Smooth muscle cell (in vitro differentiated cells): ENCODE measurements at regions not wholly inside any gene's neighbourhood (a gene's known extent, or its start where the extent isn't known, plus 50 kb on each side); places are given as distances from the start of the nearest gene placed in this dataset.
A peak's percentile ranks its signal among the peaks of the same experiment; 100 is the strongest.
"Not testable (repeated sequence)": the region's sequence is repeated elsewhere in the genome, so short reads cannot be mapped to it uniquely, and the experiment has no call there.

Source experiments
- DNase-seq: peaks from one replicate; lab custom pipeline; 2025; ENCODE audit not compliant: unreplicated experiment; lab: John Stamatoyannopoulos, UW
- H2AFZ ChIP-seq: fragments of 200-600 bp; sonication (generic); 2 replicates; pipeline ENCODE4 v1.6.0; 2016; ENCODE audit warnings: antibody characterized with exemption, low read depth, mild to moderate bottlenecking
- H3F3A ChIP-seq: fragments of 200-600 bp; sonication (generic); 2 replicates; pipeline ENCODE4 v1.6.0; 2017; ENCODE audit warnings: antibody characterized with exemption, low read depth
- H3K27ac ChIP-seq: fragments of 200-600 bp; sonication (generic); 2 replicates; pipeline ENCODE4 v1.5.1; 2016; ENCODE audit warnings: low read depth, mild to moderate bottlenecking
- H3K27me3 ChIP-seq: fragments of 200-600 bp; sonication (generic); 2 replicates; pipeline ENCODE4 v1.6.1; 2016; ENCODE audit warnings: low read depth, mild to moderate bottlenecking
- H3K36me3 ChIP-seq: fragments of 200-600 bp; sonication (generic); 2 replicates; pipeline ENCODE4 v1.5.1; 2016; ENCODE audit warnings: low read depth
- H3K4me1 ChIP-seq: fragments of 200-600 bp; sonication (generic); 2 replicates; pipeline ENCODE4 v1.5.1; 2016; ENCODE audit warnings: low read depth
- H3K4me2 ChIP-seq: fragments of 200-600 bp; sonication (generic); 2 replicates; pipeline ENCODE4 v1.6.0; 2016; ENCODE audit warnings: mild to moderate bottlenecking
- H3K4me3 ChIP-seq: fragments of 200-600 bp; sonication (generic); 2 replicates; pipeline ENCODE4 v1.5.1; 2016; ENCODE audit warnings: mild to moderate bottlenecking
- H3K79me2 ChIP-seq: fragments of 200-600 bp; sonication (generic); 2 replicates; pipeline ENCODE4 v1.6.0; 2016; ENCODE audit warnings: low read depth, mild to moderate bottlenecking
- H3K9ac ChIP-seq: fragments of 200-600 bp; sonication (generic); 2 replicates; pipeline ENCODE4 v1.6.0; 2016; ENCODE audit warnings: low read depth
- H3K9me3 ChIP-seq: fragments of 200-600 bp; sonication (generic); replicated peaks from 2 replicates; pipeline ENCODE4 v1.5.1; 2016; ENCODE audit warnings: low read depth
- H4K20me1 ChIP-seq: fragments of 200-600 bp; sonication (generic); 2 replicates; pipeline ENCODE4 v1.6.0; 2016; ENCODE audit warnings: low read depth
- WGBS: methylation state at CpG from one replicate; pipeline ENCODE4 v1.1.7; 2016; ENCODE audit warnings: low lambda C conversion rate; 5-methylcytosine and 5-hydroxymethylcytosine counted together
- TF ChIP-seq, protein P1 (sequence below): fragments of 200-600 bp; sonication (generic); IDR thresholded peaks from 2 replicates; pipeline ENCODE4 v1.5.1; 2017; ENCODE audit warnings: borderline replicate concordance, mild to moderate bottlenecking, antibody characterized with exemption; ENCODE audit not compliant: insufficient read depth, poor library complexity, severe bottlenecking

- Histone ChIP-seq H2AFZ (peak overlapping the region; percentile 57), H3K27ac (peak overlapping the region; percentile 37), H3K9me3 (no peaks in the 10 kb centered on the region), H4K20me1 (no peaks in the 10 kb centered on the region), H3K9ac (no peak overlapping the region), H3K79me2 (no peaks in the 10 kb centered on the region), H3K27me3 (no peaks in the 10 kb centered on the region), H3K4me1 (no peaks in the 10 kb centered on the region), H3K4me3 (no peak overlapping the region), H3F3A (no peaks in the 10 kb centered on the region), H3K4me2 (peak overlapping the region; percentile 30), H3K36me3 (no peaks in the 10 kb centered on the region)
- 93% methylated on average over 2 of the region's 2 CpGs for WGBS
- TF ChIP-seq, protein P1, sequence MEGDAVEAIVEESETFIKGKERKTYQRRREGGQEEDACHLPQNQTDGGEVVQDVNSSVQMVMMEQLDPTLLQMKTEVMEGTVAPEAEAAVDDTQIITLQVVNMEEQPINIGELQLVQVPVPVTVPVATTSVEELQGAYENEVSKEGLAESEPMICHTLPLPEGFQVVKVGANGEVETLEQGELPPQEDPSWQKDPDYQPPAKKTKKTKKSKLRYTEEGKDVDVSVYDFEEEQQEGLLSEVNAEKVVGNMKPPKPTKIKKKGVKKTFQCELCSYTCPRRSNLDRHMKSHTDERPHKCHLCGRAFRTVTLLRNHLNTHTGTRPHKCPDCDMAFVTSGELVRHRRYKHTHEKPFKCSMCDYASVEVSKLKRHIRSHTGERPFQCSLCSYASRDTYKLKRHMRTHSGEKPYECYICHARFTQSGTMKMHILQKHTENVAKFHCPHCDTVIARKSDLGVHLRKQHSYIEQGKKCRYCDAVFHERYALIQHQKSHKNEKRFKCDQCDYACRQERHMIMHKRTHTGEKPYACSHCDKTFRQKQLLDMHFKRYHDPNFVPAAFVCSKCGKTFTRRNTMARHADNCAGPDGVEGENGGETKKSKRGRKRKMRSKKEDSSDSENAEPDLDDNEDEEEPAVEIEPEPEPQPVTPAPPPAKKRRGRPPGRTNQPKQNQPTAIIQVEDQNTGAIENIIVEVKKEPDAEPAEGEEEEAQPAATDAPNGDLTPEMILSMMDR: no peak
- DNase-seq: no peak
Measured at GRCh38 chr2:82339805-82340204, 2035.3 kb upstream of the LRRTM1 start.

- Histone ChIP-seq H3K4me3 (no peak overlapping the region), H3K9ac (no peak overlapping the region), H3K27me3 (no peaks in the 10 kb centered on the region), H3K4me1 (peaks cover 2% of the 10 kb centered on the region), H3K36me3 (no peaks in the 10 kb centered on the region), H3K9me3 (no peaks in the 10 kb centered on the region), H4K20me1 (no peaks in the 10 kb centered on the region), H2AFZ (no peak overlapping the region), H3K4me2 (no peak overlapping the region), H3F3A (no peaks in the 10 kb centered on the region), H3K27ac (no peak overlapping the region), H3K79me2 (no peaks in the 10 kb centered on the region)
- TF ChIP-seq, protein P1: no peak
- no peak for DNase-seq
- WGBS: 90% methylated on average over 9 of the region's 9 CpGs
Measured at GRCh38 chr2:82333697-82334096, 2029.1 kb upstream of the LRRTM1 start.

GRCh38 chr2:82330155-82330554, 2025.6 kb upstream of the LRRTM1 start:
- peaks cover 2% of the 10 kb centered on the region for H3K4me1 ChIP-seq
- H3K4me3 ChIP-seq: no peak overlapping the region
- no peaks in the 10 kb centered on the region for H3F3A ChIP-seq
- H3K27ac ChIP-seq: no peak overlapping the region
- no peak for DNase-seq
- H3K36me3 ChIP-seq: no peaks in the 10 kb centered on the region
- H2AFZ ChIP-seq: no peak overlapping the region
- TF ChIP-seq, protein P1: no peak
- no peaks in the 10 kb centered on the region for H4K20me1 ChIP-seq
- no peaks in the 10 kb centered on the region for H3K27me3 ChIP-seq
- no peaks in the 10 kb centered on the region for H3K79me2 ChIP-seq
- no peaks in the 10 kb centered on the region for H3K9me3 ChIP-seq
- H3K4me2 ChIP-seq: no peak overlapping the region
- no peak overlapping the region for H3K9ac ChIP-seq
- 60% methylated on average over 2 of the region's 2 CpGs for WGBS

DNA sequence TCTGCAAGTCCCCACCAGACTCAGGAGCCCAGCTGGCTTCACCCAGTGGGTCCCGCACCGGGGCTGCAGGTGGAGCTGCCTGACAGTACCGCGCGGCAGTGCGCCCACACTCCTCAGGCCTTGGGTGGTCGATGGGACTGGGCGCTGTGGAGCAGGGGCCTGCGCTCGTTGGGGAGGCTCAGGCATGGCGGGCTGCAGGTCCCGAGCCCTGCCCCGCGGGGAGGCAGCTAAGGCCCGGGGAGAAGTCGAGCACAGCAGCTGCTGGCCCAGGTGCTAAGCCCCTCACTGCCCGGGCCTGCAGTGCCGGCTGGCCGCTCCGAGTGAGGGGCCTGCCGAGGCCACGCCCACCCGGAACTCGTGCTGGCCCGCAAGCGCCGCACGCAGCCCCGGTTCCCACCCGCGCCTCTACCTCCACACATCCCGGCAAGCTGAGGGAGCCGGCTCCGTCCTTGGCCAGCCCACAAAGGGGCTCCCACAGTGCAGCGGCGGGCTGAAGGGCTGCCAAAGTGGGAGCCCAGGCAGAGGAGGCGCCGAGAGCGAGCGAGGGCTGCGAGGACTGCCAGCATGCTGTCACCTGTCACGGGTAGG, 2021.7 kb upstream of the LRRTM1 start:
- not testable (repeated sequence) for H3F3A ChIP-seq, H3K79me2 ChIP-seq, H3K27ac ChIP-seq, H3K9me3 ChIP-seq, H2AFZ ChIP-seq, H3K4me2 ChIP-seq, H4K20me1 ChIP-seq, H3K4me3 ChIP-seq, H3K9ac ChIP-seq, DNase-seq, H3K4me1 ChIP-seq, H3K27me3 ChIP-seq, H3K36me3 ChIP-seq
- WGBS: 96% methylated on average over 35 of the region's 42 CpGs
